Neural cell (in vitro differentiated cells): ENCODE measurements at regions not wholly inside any gene's neighbourhood (a gene's known extent, or its start where the extent isn't known, plus 50 kb on each side); places are given as distances from the start of the nearest gene placed in this dataset.

ENCODE experiments used
- EZH2 ChIP-seq: fragments of 200-600, 300-800 bp; shearing (Covaris generic), sonication (generic); IDR thresholded peaks from 2 replicates; pipeline ENCODE4 v1.6.1; 2014; ENCODE audit warnings: antibody characterized with exemption, low read length, borderline replicate concordance, mild to moderate bottlenecking; ENCODE audit not compliant: insufficient read depth, poor library complexity, severe bottlenecking
- MXI1 ChIP-seq: fragments of 450-650 bp; conservative IDR thresholded peaks from 2 replicates; pipeline ENCODE4 v1.6.1; 2014; ENCODE audit warnings: antibody characterized with exemption, mild to moderate bottlenecking; ENCODE audit not compliant: poor library complexity, severe bottlenecking
- RAD21 ChIP-seq: fragments of 450-650 bp; conservative IDR thresholded peaks from 2 replicates; pipeline ENCODE4 v1.6.1; 2014; ENCODE audit warnings: antibody characterized with exemption, mild to moderate bottlenecking, moderate library complexity
- TF ChIP-seq, protein P1 (sequence below): fragments of 450-650 bp; IDR thresholded peaks from 2 replicates; pipeline ENCODE4 v1.5.1; 2014; ENCODE audit warnings: antibody characterized with exemption, mild to moderate bottlenecking, moderate library complexity; ENCODE audit not compliant: poor library complexity, severe bottlenecking

DNA sequence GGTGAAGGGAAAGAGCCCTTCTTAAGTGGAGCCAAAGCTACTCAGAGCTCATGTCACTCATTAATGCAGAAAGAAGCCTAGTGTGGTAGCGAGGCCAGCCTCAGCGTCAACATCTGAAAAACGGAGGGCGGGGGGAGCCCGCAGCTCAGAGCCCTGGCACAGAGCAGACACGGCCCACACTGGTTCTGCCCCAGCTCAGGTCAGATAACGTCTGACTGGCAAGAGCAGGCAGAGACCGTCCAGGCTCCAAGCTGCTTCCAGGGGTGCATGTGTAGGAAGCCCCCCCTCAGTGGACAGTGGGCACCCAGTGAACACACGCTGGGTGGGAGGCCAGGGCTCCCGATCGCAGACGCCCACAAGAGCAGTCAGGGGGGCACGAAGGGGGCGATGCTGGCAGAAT lies 100.8 kb downstream of the SHANK2 start:
- TF ChIP-seq, protein P1, sequence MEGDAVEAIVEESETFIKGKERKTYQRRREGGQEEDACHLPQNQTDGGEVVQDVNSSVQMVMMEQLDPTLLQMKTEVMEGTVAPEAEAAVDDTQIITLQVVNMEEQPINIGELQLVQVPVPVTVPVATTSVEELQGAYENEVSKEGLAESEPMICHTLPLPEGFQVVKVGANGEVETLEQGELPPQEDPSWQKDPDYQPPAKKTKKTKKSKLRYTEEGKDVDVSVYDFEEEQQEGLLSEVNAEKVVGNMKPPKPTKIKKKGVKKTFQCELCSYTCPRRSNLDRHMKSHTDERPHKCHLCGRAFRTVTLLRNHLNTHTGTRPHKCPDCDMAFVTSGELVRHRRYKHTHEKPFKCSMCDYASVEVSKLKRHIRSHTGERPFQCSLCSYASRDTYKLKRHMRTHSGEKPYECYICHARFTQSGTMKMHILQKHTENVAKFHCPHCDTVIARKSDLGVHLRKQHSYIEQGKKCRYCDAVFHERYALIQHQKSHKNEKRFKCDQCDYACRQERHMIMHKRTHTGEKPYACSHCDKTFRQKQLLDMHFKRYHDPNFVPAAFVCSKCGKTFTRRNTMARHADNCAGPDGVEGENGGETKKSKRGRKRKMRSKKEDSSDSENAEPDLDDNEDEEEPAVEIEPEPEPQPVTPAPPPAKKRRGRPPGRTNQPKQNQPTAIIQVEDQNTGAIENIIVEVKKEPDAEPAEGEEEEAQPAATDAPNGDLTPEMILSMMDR: no peak
- TF ChIP-seq RAD21 (no peak), EZH2 (no peak), MXI1 (no peak)
